Heart right ventricle (tissue), 16 donors: ENCODE measurements at regions not wholly inside any gene's neighbourhood (a gene's known extent, or its start where the extent isn't known, plus 50 kb on each side); places are given as distances from the start of the nearest gene placed in this dataset.

ENCODE experiments used
- ATAC-seq, 8 donors: fragments of 200-7000 bp; cut with Tn5 transposase; one replicate each; pipeline ENCODE4 v1.9.1; 2020; ENCODE audit warnings: mild to moderate bottlenecking in 8 of 8, moderate library complexity in 8 of 8, moderate number of reproducible peaks in 1 of 8
- DNase-seq, 2 donors: peaks; one replicate each; pipeline ENCODE4 v3.0.0-alpha.2; 2020
- H3K27ac ChIP-seq, 10 donors: fragments of 200-600 bp; sonication (generic) in 2 of 10; one replicate each; pipeline versions ENCODE4 v1.5.0 to v1.8.0; 2020 to 2022; ENCODE audit warnings: mild to moderate bottlenecking in 3 of 10
- H3K27me3 ChIP-seq, 7 donors: fragments of 200-600 bp; one replicate each; pipeline ENCODE4 v1.8.0; 2021 to 2022; ENCODE audit warnings: mild to moderate bottlenecking in 2 of 7
- H3K36me3 ChIP-seq, 9 donors: fragments of 200-600 bp; sonication (generic) in 1 of 9; one replicate each; pipeline versions ENCODE4 v1.5.0 to v1.8.0; 2020 to 2022; ENCODE audit warnings: mild to moderate bottlenecking in 2 of 9
- H3K4me1 ChIP-seq, 9 donors: fragments of 200-600 bp; sonication (generic) in 1 of 9; one replicate each; pipeline versions ENCODE4 v1.5.0 to v1.8.0; 2020 to 2022; ENCODE audit warnings: mild to moderate bottlenecking in 4 of 9
- H3K4me3 ChIP-seq, 10 donors: fragments of 200-600 bp; sonication (generic) in 2 of 10; one replicate each; pipeline versions ENCODE4 v1.5.0 to v1.8.0; 2020 to 2022; ENCODE audit warnings: mild to moderate bottlenecking in 7 of 10, moderate library complexity in 2 of 10
- H3K9me3 ChIP-seq, 11 donors: fragments of 200-600 bp in 10 of 11; sonication (generic) in 2 of 11; one replicate each; pipeline versions ENCODE4 v1.5.0 to v1.8.0; 2013 to 2022; ENCODE audit warnings: mild to moderate bottlenecking in 2 of 11, control low read depth in 1 of 11, moderate library complexity in 1 of 11
- CTCF ChIP-seq, 9 donors: fragments of 200-600 bp; sonication (generic) in 2 of 9; IDR thresholded peaks; one replicate each; pipeline versions ENCODE4 v1.5.0 to v1.8.0; 2021 to 2022; ENCODE audit warnings: antibody characterized with exemption in 9 of 9, mild to moderate bottlenecking in 5 of 9, moderate library complexity in 1 of 9
- WGBS, 2 donors: extraction: QIAGEN DNeasy Blood & Tissue Kit; methylation state at CpG; one replicate each; pipeline ENCODE4 v1.1.7; 2013; ENCODE audit warnings: inconsistent platforms in 1 of 2; 5-methylcytosine and 5-hydroxymethylcytosine counted together
- intact Hi-C, 10 donors: fragments of 100-400 bp; cut with DNase I; formaldehyde crosslinking; loops; one replicate each; pipeline versions ENCODE4 v1.11.1 to v1.14.2; 2022
- donor health status: Arrhythmogenic right ventricular cardiomyopathy.
- donor health status: ischemic (EF 13 %, LVEDD 7.1; RV severe dilation, severe dysfunction).
- donor health status: healthy with polysubstance abuse.
- donor health status: DM: no; HTN: yes; CAD: no.
- donor health status: DM: no; HTN: no; CAD: no.
- donor health status: ischemic (EF 25% LVEDD 6.9; RV normal size, moderate dysfunction).
- donor health status: ischemic (EF 25% LVEDD 5.7; RV mildly dilated, moderate dysfunction).
- donor health status: healthy.
- donor health status: DM: yes; HTN: yes; CAD: no.
- donor health status: Ischemic cardiomyopathy.
- donor health status: ischemic (EF 35%, LVEDD 5.7; RV mildly dilated, moderate dysfunction).
- donor health status: nonischemic (EF 11% LVEDD 7.7; RV severe dilation, severe dysfunction).
- donor health status: DM: yes; HTN: yes; CAD: no.
- donor health status: PGD.
- donor health status: ischemic (EF 29% LVEDD 5.4; RV normal size, mild dysfunction).
- donor health status: nonischemic (EF 23%, LVEDD 6.1; RV moderate dilation, normal function).

GRCh38 chr2:39608263-39608575, 57.5 kb upstream of the TMEM178A start:
- 89 to 91% methylated on average over 4 of the region's 4 CpGs for WGBS, 2 donors
- DNase-seq (no peak), ATAC-seq (no peak)
- peaks cover 0 to 35% (median 10%) of the 10 kb centered on the region in 9 donors for H3K4me1 ChIP-seq
- peak overlapping the region in 7 of 10 donors; percentile 41 to 77 (median 60) for H3K27ac ChIP-seq
- intact Hi-C loops: loop anchor here in 1 of 10 donors (2.0 kb wide), 1 partner anchor 59 kb away; no protein-coding TSS in a partner anchor
- H3K4me3 ChIP-seq: no peak overlapping the region
- H3K9me3 ChIP-seq: no peaks in the 10 kb centered on the region
- TF ChIP-seq CTCF (IDR thresholded peaks at IDR 0.05): no peak
- H3K27me3 ChIP-seq: no peaks in the 10 kb centered on the region
- no peaks in the 10 kb centered on the region for H3K36me3 ChIP-seq

GRCh38 chr2:39608686-39609441, 56.9 kb upstream of the TMEM178A start:
- WGBS, 2 donors: 27 to 34% methylated on average over 6 of the region's 6 CpGs
- DNase-seq (no peak), ATAC-seq (peak; percentile 25 to 88 (median 76))
- H3K9me3 ChIP-seq: peaks cover 0 to 2% (median 0%) of the 10 kb centered on the region in 11 donors
- no peak overlapping the region for H3K4me3 ChIP-seq
- no peaks in the 10 kb centered on the region for H3K27me3 ChIP-seq
- no peak for TF ChIP-seq CTCF (IDR thresholded peaks at IDR 0.05)
- intact Hi-C loops: loop anchor here in 1 of 10 donors (2.0 kb wide), 1 partner anchor 58 kb away; no protein-coding TSS in a partner anchor
- H3K36me3 ChIP-seq: no peaks in the 10 kb centered on the region
- peak overlapping the region in 9 of 10 donors; percentile 9 to 77 (median 59) for H3K27ac ChIP-seq
- peaks cover 0 to 35% (median 10%) of the 10 kb centered on the region in 9 donors for H3K4me1 ChIP-seq

- H3K9me3 ChIP-seq: peaks cover 0 to 5% (median 0%) of the 10 kb centered on the region in 11 donors
- H3K27me3 ChIP-seq: no peaks in the 10 kb centered on the region
- intact Hi-C loops: loop anchor here in 1 of 10 donors (2.0 kb wide), 1 partner anchor 57 kb away; no protein-coding TSS in a partner anchor
- peaks cover 0 to 32% (median 10%) of the 10 kb centered on the region in 9 donors for H3K4me1 ChIP-seq
- ATAC-seq (no peak), DNase-seq (no peak)
- H3K36me3 ChIP-seq: no peaks in the 10 kb centered on the region
- WGBS, 2 donors: 94 to 95% methylated on average over 2 of the region's 2 CpGs
- peak overlapping the region in 1 of 10 donors; percentile 77 for H3K27ac ChIP-seq
- no peak overlapping the region for H3K4me3 ChIP-seq
- TF ChIP-seq CTCF (IDR thresholded peaks at IDR 0.05): no peak
Observed at GRCh38 chr2:39609917-39610316, 55.8 kb upstream of the TMEM178A start.

GRCh38 chr2:39615675-39616074, 50.0 kb upstream of the TMEM178A start:
- Histone ChIP-seq H3K9me3 (peaks cover 0 to 5% (median 0%) of the 10 kb centered on the region in 11 donors), H3K4me1 (peaks cover 0 to 17% (median 5%) of the 10 kb centered on the region in 9 donors), H3K4me3 (no peak overlapping the region), H3K27ac (no peak overlapping the region), H3K27me3 (no peaks in the 10 kb centered on the region), H3K36me3 (no peaks in the 10 kb centered on the region)
- no peak for DNase-seq
- WGBS, 2 donors: 56 to 98% methylated on average over 1 of the region's 1 CpG
- ATAC-seq: no peak
- intact Hi-C loops: no loop called here
- no peak for TF ChIP-seq CTCF (IDR thresholded peaks at IDR 0.05)
